GM12875 (cell line): ENCODE measurements at regions not wholly inside any gene's neighbourhood (a gene's known extent, or its start where the extent isn't known, plus 50 kb on each side); places are given as distances from the start of the nearest gene placed in this dataset.

Experiments used
- H3K4me3 ChIP-seq: one replicate; pipeline ENCODE4 v1.5.1; 2011; ENCODE audit warnings: low read depth, low read length, control low read depth
- TF ChIP-seq, protein P1 (sequence below): IDR thresholded peaks from 2 replicates; pipeline ENCODE4 v1.5.1; 2011; ENCODE audit warnings: low read depth, mild to moderate bottlenecking, control low read depth, inconsistent platforms, low read length, moderate library complexity, borderline replicate concordance; ENCODE audit not compliant: insufficient read depth

DNA sequence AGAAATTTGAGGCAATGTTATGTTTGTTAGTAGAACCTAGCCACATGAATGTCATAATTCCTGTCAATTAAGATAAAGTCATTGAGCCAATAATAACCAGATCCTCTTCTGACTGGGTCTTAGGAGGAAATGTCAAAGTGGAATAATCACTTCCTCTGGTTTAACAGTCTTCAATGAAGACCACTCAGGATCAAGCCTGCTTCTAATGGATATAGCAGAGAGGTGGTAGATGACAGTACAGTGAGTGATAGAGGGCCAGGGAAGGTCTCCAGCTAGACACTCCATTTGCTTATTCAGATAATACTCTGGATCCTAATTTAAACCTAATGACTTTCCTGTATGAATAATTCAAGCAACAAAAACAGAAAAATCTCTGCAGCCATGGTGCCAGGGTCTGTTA, 474.2 kb downstream of the DNAH5 start:
- H3K4me3 ChIP-seq, result no peak overlapping the region
- TF ChIP-seq, protein P1, sequence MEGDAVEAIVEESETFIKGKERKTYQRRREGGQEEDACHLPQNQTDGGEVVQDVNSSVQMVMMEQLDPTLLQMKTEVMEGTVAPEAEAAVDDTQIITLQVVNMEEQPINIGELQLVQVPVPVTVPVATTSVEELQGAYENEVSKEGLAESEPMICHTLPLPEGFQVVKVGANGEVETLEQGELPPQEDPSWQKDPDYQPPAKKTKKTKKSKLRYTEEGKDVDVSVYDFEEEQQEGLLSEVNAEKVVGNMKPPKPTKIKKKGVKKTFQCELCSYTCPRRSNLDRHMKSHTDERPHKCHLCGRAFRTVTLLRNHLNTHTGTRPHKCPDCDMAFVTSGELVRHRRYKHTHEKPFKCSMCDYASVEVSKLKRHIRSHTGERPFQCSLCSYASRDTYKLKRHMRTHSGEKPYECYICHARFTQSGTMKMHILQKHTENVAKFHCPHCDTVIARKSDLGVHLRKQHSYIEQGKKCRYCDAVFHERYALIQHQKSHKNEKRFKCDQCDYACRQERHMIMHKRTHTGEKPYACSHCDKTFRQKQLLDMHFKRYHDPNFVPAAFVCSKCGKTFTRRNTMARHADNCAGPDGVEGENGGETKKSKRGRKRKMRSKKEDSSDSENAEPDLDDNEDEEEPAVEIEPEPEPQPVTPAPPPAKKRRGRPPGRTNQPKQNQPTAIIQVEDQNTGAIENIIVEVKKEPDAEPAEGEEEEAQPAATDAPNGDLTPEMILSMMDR, result no peak

- no peak overlapping the region for H3K4me3 ChIP-seq
- TF ChIP-seq, protein P1, result no peak
Observed at GRCh38 chr5:13464532-13465193, 479.8 kb downstream of the DNAH5 start.

DNA sequence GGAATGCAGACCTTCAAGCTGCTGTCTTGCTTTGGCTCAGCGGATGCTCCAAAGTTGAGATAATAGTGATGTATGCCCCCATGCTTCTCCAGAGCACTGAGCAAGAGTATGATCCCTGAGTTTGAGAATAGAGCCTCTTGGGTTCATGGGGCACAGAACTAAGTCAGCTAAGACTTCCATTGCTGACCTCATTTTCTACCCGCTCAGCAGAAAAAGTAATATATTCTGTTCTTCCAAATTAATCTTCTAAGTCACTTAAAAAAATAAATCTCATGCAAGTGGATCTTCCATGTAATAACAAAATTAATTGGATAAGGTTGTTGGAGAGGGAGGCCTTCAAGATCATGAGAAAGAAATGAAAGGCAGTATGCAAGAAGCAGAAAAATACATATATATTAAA, 483.9 kb downstream of the DNAH5 start:
- TF ChIP-seq, protein P1, result no peak
- H3K4me3 ChIP-seq, result no peak overlapping the region

GRCh38 chr5:13454050-13454449, 490.4 kb downstream of the DNAH5 start:
- no peak overlapping the region for H3K4me3 ChIP-seq
- TF ChIP-seq, protein P1, result no peak

DNA sequence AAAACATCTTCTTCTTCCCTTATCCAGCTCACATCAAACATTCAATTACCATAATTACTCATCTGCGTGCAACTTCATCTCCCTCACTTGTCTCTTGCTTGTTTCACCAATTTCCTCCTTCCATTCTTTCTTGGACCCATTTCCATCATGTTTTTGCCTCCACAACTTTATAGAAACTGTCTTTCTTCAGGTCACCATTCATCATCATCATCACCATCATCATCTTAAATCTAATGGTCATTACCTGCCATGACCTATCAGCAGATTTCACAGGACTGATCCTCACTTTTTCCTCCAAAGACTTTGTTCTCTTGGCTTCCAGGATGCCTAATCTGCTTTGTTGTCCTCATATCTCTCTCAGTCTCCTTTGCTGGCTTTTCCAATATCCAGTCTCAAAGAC, 495.6 kb downstream of the DNAH5 start:
- TF ChIP-seq, protein P1, result no peak
- no peak overlapping the region for H3K4me3 ChIP-seq

DNA sequence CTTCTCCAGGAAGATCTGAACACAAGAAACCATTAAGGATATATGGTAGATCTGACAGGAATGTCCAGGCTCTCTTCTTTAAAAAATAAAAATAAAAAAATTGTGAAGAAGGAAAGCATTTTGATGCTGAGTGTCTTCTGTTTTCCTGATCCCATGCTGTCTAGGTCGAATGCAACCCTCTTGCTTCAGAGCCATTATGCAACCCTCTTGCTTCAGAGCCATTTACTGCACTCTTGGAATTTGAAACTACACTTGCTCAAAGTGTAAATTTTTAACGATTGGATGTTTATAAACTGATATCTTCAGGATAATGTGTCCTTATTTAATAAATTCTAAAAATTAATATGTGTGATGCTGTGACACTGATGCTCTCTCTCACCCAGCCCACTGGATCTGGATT, 505.1 kb downstream of the DNAH5 start:
- TF ChIP-seq, protein P1, result no peak
- H3K4me3 ChIP-seq, result no peak overlapping the region

- TF ChIP-seq, protein P1, result no peak
- H3K4me3 ChIP-seq, result no peak overlapping the region
Observed at GRCh38 chr5:13427827-13428557, 516.5 kb downstream of the DNAH5 start.
